H1 (cell line): ENCODE measurements at regions not wholly inside any gene's neighbourhood (a gene's known extent, or its start where the extent isn't known, plus 50 kb on each side); places are given as distances from the start of the nearest gene placed in this dataset.

ENCODE experiments used
- FOSL1 ChIP-seq: IDR thresholded peaks from 2 replicates; pipeline ENCODE4 v1.6.1; 2011; ENCODE audit warnings: mild to moderate bottlenecking, low read depth, low read length, moderate library complexity; ENCODE audit not compliant: insufficient read depth

DNA sequence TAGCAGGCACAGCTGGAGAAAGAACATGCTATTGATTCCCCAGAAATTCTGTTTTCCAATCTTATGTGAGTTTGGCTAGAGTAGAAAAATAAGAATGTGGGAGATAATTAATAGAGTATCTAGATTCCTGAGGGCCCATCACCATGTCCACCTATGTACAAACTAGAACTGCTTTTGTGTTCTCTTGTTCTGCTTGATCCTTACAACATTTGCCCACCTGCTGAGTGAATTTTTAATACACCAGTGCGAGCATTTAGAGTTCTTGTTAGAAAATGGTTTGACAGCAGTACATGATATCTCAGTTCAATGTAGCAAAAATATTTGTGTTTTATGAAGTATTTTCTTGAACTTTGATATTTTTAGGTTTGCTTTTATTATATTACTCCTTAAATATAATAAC, 52.3 kb upstream of the SPAG16 start (continued):
- no peak for TF ChIP-seq FOSL1
- TF ChIP-seq, all 59 proteins: peak for 0
